GM12892 (cell line): ENCODE measurements at regions not wholly inside any gene's neighbourhood (a gene's known extent, or its start where the extent isn't known, plus 50 kb on each side); places are given as distances from the start of the nearest gene placed in this dataset.

Experiments
- POLR2A ChIP-seq: IDR thresholded peaks from 2 replicates; pipeline ENCODE4 v1.6.1; 2011; ENCODE audit warnings: low read depth, low read length, control low read depth
- TAF1 ChIP-seq: IDR thresholded peaks from 2 replicates; pipeline ENCODE4 v1.6.1; 2011; ENCODE audit warnings: low read depth, mild to moderate bottlenecking, control low read depth, low read length, borderline replicate concordance

- no peak for TF ChIP-seq TAF1
- no peak for TF ChIP-seq POLR2A
Measured at GRCh38 chr1:218575856-218576255, 230.7 kb downstream of the TGFB2 start.
